NB4 (cell line): ENCODE measurements at regions not wholly inside any gene's neighbourhood (a gene's known extent, or its start where the extent isn't known, plus 50 kb on each side); places are given as distances from the start of the nearest gene placed in this dataset.

Experiments
- CTCF ChIP-seq: IDR thresholded peaks from one replicate; pipeline ENCODE4 v1.5.1; 2012; ENCODE audit warnings: low read depth, low read length
- TF ChIP-seq, protein P1 (sequence below): IDR thresholded peaks from 2 replicates; pipeline ENCODE4 v1.6.1; 2011; ENCODE audit warnings: low read depth, low read length

GRCh38 chr12:58358369-58358768, 417.0 kb downstream of the ATP23 start:
- TF ChIP-seq, protein P1, sequence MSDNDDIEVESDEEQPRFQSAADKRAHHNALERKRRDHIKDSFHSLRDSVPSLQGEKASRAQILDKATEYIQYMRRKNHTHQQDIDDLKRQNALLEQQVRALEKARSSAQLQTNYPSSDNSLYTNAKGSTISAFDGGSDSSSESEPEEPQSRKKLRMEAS = no peak
- no peak for TF ChIP-seq CTCF
